Muscle of leg (tissue), 3 donors: ENCODE measurements at regions not wholly inside any gene's neighbourhood (a gene's known extent, or its start where the extent isn't known, plus 50 kb on each side); places are given as distances from the start of the nearest gene placed in this dataset.
"Not testable (repeated sequence)": the region's sequence is repeated elsewhere in the genome, so short reads cannot be mapped to it uniquely, and the experiment has no call there.

ENCODE experiments used
- DNase-seq: peaks from one replicate; pipeline ENCODE4 v3.0.0; 2013
- H3K27ac ChIP-seq: one replicate; pipeline ENCODE4 v1.5.1; 2013; ENCODE audit warnings: mild to moderate bottlenecking, low read length, control low read depth
- H3K27me3 ChIP-seq: one replicate; pipeline ENCODE4 v1.6.1; 2013; ENCODE audit warnings: low read length; ENCODE audit not compliant: control insufficient read depth, insufficient read depth
- H3K36me3 ChIP-seq: one replicate; pipeline ENCODE4 v1.6.1; 2013; ENCODE audit warnings: low read length; ENCODE audit not compliant: control insufficient read depth, insufficient read depth
- H3K4me1 ChIP-seq: one replicate; pipeline ENCODE4 v1.6.1; 2013; ENCODE audit warnings: low read length; ENCODE audit not compliant: control insufficient read depth, insufficient read depth
- H3K4me3 ChIP-seq: one replicate; pipeline ENCODE4 v1.5.1; 2013; ENCODE audit warnings: low read length, control low read depth
- H3K9me3 ChIP-seq: replicated peaks from 2 replicates; pipeline ENCODE4 v1.6.1; 2013; ENCODE audit warnings: low read depth, low read length; ENCODE audit not compliant: control insufficient read depth
- WGBS: methylation state at CpG from one replicate; pipeline ENCODE4 v1.1.5; 2013; ENCODE audit warnings: missing lambda C conversion rate; ENCODE audit not compliant: insufficient coverage; 5-methylcytosine and 5-hydroxymethylcytosine counted together

DNA sequence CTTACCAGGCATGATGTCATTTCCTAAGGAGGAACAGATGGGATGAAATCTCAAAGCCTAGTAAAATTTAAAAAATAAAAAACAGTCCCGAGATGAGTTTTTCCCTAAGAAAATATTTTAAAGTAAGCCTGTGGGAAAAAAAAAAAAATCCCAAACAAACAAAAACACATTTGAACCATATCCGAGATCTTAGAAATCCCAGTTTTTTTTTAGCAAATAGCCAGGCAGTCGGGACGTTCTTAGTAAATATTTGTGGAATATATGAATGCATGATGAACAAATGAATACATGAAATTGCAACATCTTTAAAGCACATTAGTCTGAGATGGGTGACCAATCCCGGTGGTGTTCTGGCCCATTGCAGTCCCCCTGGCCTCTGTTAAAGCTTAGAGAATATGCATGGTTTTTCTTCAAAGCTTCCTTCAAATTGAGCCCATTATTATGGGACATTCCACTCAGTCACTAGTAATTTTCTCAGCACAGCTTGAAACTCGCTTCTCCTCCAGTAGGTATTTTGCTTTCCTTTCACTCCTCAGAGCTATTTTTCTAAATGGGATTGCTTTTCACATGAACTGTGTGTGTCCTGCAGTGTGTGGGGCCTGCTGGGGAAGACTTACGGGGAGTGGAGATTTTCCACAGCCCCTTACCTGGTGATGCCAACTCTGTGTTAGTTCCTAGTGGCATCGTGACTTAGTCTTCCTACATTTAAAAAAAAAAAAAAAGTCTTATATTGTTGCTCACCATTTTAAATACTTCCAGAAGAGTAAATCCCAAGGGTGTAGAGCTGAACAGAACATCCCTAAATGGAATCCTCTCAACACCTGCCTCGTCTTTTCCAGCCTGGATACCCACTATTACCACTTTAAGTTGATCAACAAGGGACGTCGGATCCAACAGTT is 255.6 kb upstream of the NBPF12 start:
- no CpG with 5 or more reads among the region's 11 CpGs for WGBS
- not testable (repeated sequence) for H3K36me3 ChIP-seq, H3K27ac ChIP-seq, H3K4me1 ChIP-seq, H3K27me3 ChIP-seq, H3K9me3 ChIP-seq, H3K4me3 ChIP-seq
- peak; percentile 17 for DNase-seq

DNA sequence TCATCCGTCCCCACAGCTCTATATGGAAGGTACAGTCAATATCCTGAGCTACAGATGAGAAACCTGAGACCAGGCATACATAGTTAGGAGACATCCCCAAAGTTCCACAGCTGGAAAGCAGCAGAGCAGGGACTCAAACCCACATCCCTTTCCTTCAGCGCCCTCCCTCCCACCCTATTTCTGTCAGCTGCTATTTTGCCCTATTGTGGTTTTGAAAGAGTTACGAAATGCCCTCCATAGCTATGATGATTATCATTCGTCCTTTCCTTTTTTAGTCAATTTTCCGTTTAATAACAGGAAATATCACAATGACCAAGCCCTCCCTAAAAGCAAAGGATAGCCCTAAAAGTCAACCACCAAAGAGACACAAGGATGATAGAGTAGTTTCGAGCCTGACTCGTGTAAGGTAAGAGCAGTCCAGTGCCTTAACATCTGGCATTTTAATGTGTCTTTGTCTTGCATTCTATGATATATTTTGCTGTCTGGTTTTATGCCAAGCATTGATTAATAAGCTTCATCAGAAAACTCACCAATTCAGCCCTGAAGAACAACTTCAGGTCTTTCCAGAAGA is 264.3 kb upstream of the NBPF12 start:
- not testable (repeated sequence) for H3K9me3 ChIP-seq, H3K27ac ChIP-seq, H3K4me1 ChIP-seq, DNase-seq, H3K36me3 ChIP-seq, H3K27me3 ChIP-seq, H3K4me3 ChIP-seq
- WGBS: no CpG with 5 or more reads among the region's 7 CpGs

DNA sequence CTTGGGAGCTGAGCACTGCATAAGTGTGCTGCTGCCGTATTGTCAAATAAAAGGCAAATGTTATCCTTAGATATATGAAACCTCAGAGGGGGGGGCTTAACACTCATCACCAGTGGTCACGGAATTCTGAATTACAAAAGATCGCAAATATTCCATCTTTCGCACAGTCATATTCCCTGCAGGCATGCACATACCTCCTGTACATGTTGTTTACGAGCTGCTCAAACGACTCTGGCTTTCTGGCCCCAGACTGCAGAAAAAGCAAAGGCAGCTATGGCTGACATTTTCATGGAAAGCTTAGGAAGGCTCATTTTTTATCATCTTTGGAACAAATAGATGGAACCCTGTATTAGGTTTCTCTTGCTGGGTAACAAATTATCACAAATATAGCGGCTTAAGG is 265.5 kb upstream of the NBPF12 start:
- no CpG with 5 or more reads among the region's 7 CpGs for WGBS

DNA sequence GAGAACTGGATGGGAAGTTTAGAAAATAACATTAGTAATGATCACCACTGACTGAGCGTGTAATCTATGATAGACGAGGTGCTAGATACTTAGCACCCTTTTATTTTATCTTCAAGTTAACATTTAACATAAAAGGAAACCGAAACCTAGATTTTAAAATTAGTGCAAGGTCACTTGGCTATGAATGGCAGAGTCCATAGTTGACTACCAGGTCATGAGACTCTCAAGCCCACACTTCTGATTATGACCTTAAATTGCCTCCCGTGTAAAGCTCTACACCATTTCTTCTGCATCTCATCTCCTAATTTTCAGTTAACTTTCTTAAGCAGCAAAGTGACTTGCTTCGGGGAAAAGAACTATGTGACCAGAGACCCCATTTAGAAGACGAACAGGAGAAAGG is 266.5 kb upstream of the NBPF12 start:
- not testable (repeated sequence) for H3K4me1 ChIP-seq, DNase-seq, H3K4me3 ChIP-seq, H3K9me3 ChIP-seq, H3K27ac ChIP-seq, H3K27me3 ChIP-seq, H3K36me3 ChIP-seq
- WGBS: no CpG with 5 or more reads among the region's 6 CpGs

More for the DNA sequence above, 265.5 kb upstream of the NBPF12 start:
- DNase-seq, H3K4me3 ChIP-seq, H3K27ac ChIP-seq, H3K4me1 ChIP-seq, H3K9me3 ChIP-seq, H3K27me3 ChIP-seq, H3K36me3 ChIP-seq: not testable (repeated sequence)

DNA sequence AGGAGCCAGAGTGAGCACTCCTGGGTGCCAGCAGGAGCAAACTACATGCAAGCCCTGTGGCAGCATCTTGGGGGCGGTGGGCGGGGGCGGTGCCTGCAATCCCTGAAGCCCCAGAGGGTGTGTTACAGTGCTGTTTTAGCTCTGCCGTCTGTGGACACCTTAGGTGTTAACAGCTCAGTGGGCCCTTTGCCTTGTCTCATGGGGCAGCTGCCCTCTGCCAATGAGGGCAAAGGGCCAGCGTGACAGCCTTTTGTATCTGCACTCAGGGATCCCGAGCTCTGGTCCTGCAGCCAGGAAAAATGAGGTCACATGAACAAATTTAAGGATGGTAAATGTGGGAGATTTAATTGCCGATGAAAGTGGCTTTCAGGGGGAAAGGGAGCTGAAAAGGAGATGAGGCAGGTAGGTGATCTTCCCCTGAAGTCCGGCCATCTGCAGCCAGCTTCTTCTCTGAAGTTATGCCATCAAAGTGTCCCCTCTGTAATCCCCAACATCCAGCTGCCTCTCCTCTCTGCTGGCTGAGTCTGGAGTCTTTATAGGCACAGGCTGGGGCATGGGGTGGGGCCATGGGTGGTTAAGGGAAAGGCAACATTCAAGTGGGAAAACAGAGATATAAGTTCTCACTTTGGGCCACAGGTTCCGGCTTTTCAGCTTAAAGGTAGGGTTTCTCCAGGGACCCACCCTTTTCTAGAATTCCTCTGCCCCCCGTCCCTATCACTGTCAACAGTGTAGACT is 267.1 kb upstream of the NBPF12 start:
- not testable (repeated sequence) for DNase-seq, H3K36me3 ChIP-seq, H3K27me3 ChIP-seq, H3K27ac ChIP-seq, H3K4me1 ChIP-seq, H3K4me3 ChIP-seq, H3K9me3 ChIP-seq
- WGBS: 50% methylated on average over 1 of the region's 10 CpGs

DNA sequence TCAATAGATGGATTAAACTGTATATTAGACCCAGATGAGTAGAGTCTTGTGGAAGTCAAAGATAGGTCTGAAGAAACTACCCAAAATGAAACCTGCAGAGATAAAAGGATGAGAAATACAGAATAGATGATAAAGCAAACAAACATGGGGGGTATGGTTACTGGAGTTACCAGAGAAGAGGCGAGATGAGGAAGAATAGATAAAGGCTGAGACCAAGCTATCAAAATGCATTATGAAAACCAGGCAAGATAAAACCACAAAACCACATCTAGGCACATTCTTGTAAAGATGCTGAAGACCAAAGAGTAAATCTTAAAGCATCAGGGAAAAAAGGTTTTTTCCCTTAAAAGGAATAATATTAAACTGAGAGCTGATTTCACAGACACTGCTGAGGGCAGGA is 271.8 kb upstream of the NBPF12 start:
- H3K27me3 ChIP-seq, H3K27ac ChIP-seq: not testable (repeated sequence)
- WGBS: no CpG with 5 or more reads among the region's 1 CpG

DNA sequence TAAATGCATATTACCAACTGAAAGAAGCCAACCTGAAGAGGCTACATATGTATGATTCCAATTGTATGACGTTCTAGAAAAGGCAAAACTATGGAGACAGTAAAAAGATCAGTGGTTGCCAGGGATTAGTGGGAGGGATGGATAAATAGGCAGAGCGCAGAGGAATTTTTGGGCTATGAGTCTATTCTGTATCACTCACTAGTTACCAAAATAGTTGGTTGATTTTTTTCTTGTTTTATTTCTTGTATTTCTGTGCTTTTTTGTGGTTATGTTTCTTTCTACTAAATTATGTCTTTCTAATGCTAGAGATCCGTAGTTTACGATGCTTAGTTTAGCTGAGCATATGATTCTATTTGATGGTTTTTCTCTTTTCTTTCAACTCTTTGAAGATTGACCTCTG is 277.9 kb upstream of the NBPF12 start:
- not testable (repeated sequence) for DNase-seq, H3K9me3 ChIP-seq, H3K27me3 ChIP-seq, H3K4me1 ChIP-seq, H3K36me3 ChIP-seq, H3K4me3 ChIP-seq, H3K27ac ChIP-seq
- no CpG with 5 or more reads among the region's 4 CpGs for WGBS

More for the DNA sequence above, 271.8 kb upstream of the NBPF12 start:
- not testable (repeated sequence) for H3K4me1 ChIP-seq, H3K4me3 ChIP-seq, H3K9me3 ChIP-seq, DNase-seq, H3K36me3 ChIP-seq

DNA sequence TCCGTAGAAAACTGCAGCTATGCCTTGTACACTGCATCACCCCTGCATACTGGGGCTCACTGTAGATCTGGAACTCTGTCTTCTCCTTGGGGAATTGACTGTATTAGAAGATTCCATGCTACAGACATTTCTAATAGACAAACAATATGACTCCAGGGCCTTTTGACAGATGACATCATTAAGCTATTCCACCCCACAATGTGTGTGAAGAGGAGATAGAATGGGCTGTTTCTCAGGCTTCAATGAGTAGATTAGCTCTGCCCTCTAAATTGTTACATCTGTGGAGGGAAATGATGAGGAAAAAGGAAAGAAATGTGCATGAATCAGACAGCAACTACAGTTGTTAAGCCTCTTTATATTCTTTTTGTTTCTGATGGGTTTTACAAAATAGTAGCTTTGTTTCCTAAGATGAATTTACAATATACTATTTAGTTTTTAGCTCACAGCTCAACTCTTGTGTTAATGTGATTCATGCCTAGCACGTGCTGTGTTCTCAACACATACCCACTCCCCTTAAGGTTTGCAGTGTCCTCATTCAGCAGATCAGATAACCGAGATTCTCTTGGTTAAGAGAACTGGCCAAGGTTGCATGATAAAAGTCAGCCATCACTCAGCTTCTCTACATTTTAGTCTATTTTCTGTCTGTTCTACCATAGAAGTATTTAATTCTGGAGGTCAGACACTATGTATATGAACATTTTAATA is 281.6 kb upstream of the NBPF12 start:
- H3K36me3 ChIP-seq, H3K4me1 ChIP-seq, H3K27ac ChIP-seq, H3K4me3 ChIP-seq, H3K9me3 ChIP-seq, H3K27me3 ChIP-seq: not testable (repeated sequence)
- DNase-seq: peak; percentile 30
- no CpG with 5 or more reads among the region's 3 CpGs for WGBS

DNA sequence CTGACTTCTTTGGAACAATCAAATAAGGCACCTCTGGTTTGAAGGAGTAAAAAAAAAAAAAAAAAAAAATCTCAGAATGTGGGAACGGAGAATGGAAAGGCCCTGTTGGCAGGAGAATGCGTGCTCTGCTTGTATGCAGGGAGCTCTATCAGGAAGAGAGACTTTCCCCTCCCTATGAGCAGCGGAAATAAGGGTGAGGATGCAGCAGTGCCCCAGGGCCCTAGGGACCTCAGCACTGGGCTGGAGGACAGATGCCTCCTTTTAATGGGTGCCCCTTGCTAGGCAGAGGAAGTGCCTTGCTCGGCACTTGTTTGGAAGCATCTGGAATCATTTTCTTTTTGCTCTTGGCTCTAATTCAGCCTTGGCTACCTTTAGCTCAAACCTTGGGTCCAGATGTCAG is 283.4 kb upstream of the NBPF12 start:
- WGBS: no CpG with 5 or more reads among the region's 4 CpGs
- not testable (repeated sequence) for H3K27ac ChIP-seq, H3K27me3 ChIP-seq, H3K9me3 ChIP-seq, H3K36me3 ChIP-seq, H3K4me1 ChIP-seq, H3K4me3 ChIP-seq
- peak; percentile 45 for DNase-seq
